ENCODE measurements at regions not wholly inside any gene's neighbourhood (a gene's known extent, or its start where the extent isn't known, plus 50 kb on each side); places are given as distances from the start of the nearest gene placed in this dataset.

DNA sequence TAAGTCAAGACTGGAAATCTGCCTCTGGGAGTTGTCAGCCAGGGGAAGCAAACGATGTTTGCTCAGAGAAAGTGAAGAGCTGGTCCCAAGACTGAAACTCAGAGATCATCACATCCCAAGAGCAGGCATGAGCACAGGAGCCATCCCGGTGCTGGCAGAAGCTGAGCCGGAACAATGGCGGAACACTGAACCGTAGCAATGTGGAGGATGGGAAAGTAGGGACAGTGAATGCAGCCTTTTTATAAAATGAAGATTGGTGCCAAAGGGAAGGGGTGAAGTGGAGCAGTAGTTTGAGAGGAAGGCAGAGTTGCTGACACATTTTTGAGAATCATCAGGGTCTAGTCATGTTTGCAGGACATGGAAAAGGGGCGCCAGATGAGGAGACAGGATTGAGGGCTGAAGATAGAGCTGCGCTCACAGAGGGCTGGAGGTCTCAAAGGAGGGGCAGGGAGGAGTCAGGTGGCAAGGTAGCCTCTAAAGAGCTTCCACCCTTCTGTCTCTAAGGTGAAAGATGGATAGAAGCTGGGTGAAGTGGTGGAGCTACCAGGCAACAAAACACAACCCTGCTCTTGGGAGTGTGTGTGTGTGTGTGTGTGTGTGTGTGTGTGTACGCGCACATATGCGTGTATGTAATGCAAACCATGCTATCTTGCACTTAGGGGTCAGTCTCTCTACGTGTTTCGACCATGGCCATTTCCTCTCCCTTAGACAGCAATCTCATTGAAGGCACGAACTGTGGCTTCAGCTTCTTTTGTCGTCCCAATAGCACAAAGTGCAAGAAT, 94.3 kb upstream of the IRF2BP2 start:
- no peak for DNase-seq (ENCODE audit: low read depth, low spot score)

- DNase-seq (ENCODE audit: low read depth, low spot score): no peak
These were observed 92.5 kb upstream of the IRF2BP2 start for GRCh38 chr1:234702342-234703000.

DNA sequence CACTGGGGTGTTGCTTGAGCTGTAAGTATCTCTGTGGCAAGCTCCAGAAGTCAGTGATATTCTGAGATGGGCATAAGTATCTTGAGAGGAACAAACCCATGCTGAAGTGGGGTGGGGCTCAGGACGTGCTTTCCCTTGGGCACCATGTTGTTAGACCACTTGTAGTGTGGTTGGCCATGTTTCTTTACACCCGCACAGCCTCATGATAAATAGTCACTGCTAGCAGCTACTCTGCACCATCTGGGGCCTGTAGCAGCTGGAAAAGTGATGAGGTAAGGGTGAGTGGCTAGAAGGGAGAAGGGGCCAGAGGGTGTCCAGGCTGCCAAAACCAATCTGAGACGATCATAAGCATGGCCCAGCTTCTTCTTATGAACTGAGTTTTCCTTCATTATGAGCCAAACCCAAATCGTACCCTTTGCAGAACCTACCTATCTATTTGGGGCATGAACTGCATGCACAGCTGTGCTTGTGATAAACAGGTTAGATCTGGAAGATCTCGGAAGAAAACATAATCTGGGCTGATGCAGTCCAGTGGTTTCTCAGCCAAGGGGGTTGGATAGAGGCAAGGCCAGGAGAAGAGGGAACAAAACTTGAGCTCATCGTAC, 91.9 kb upstream of the IRF2BP2 start:
- no peak for DNase-seq (ENCODE audit: low read depth, low spot score)

DNA sequence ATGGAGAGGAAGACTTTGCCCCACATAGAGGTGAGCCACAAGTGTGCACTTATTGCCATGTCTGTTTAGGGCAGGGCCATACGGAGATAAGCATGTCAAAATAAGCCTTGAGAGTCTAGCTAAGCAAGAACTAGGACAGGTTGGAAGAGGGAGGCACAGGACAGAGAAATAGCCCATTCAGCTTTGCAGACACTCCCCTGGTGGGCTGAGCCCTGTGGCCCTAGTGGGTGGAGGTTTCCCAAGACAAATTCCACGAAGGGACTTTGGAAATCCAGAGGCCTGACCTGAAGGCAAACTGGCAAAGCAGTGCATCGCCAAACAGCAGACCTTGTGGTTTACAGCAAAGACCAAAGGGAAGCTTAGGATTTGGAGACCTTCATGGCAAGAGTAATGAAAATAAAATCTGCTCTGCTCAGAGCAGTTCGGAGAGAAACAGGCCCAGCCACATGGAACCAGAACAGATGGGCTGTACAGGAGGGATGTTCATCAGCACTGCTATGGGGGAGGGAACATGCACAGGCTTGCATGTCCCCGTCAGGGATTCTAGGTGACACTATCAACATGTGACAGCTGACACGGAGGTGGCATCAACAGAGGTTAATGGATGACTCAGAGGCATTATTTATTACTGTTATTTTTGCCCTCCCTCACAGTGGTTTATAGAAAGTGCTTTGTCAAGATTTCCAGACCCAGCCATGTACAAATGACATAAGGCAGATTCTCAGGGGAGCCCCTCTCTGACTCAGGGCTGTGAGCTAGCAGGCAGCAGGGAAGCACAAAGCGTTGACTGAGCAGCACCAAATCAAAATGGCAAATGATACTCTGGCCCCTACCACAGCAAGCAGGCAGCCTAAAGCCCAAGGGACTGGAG, 90.1 kb upstream of the IRF2BP2 start:
- DNase-seq (ENCODE audit: low read depth, low spot score): no peak

- no peak for DNase-seq (ENCODE audit: low read depth, low spot score)
These were observed 88.7 kb upstream of the IRF2BP2 start for GRCh38 chr1:234698686-234699085.

- no peak for DNase-seq (ENCODE audit: low read depth, low spot score)
These were observed 87.8 kb upstream of the IRF2BP2 start for GRCh38 chr1:234697741-234698140.

DNA sequence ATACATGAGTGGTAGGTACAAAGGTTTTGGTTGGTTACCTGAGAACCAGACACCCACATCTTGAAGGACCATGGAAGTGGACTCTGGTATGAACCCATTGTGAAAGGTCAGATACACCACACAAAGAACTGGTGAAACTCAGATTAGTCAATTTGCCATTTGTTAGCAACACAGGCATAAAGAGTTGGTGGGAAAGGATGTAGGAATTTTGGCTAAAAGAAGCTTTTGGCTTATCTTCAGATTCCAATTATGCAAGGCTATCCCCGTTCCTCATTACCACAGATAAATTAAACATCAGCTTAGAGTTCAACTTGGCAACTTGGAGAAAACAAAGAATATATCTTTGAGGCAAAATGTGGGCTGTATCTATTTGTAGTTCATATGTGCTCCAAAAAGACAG, 87.0 kb upstream of the IRF2BP2 start:
- no peak for DNase-seq (ENCODE audit: low read depth, low spot score)

- DNase-seq (ENCODE audit: low read depth, low spot score): no peak
These were observed 86.2 kb upstream of the IRF2BP2 start for GRCh38 chr1:234696148-234696576.

- no peak for DNase-seq (ENCODE audit: low read depth, low spot score)
These were observed 84.7 kb upstream of the IRF2BP2 start for GRCh38 chr1:234694661-234695060.

DNA sequence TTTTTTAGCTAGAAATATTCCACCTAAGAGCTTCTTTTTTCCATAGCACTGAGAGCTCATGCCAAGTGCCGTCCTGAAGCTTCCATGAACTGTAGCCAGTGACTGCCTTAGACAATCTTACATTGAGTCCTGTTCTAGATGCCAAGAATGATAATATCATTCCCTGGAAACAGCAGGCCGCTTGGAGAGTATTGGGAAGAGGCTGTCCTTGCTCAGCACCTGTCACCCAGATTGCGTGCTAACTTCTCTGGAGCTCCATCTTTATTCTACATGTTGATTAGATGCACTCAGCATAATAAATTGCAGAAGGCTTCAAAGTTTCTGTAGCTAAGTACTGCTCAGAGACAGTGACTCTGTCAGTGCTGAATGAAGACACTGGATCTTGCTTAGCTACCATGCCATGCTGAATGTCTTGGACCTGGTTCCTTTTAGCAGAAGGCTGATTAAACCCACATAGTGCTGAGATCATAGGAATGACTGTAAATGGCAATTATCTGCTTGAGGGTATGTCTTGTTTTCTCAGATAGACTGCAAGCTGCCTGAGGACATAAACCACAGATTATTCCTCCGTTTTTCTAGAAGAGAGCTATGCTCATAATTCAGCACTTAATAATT, 83.1 kb upstream of the IRF2BP2 start:
- DNase-seq (ENCODE audit: low read depth, low spot score): no peak

DNA sequence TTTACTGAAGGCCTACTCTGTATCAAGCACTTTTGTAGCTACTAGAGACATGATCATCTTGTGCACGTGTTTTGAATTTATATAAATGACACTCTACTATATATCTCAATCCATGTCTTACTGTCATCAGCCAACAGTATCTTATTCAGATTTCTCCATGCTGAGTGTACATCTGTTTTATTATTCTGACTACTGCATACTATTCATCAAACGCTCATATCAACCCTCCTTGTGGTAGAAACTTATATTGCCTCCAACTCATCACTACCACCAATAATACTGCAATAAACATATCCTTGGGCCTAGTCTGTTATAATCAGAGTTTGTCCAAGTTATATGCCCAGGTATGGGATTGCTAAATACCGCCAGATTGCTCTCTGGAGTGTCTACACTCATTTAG, 81.6 kb upstream of the IRF2BP2 start:
- DNase-seq (ENCODE audit: low read depth, low spot score): no peak

- no peak for DNase-seq (ENCODE audit: low read depth, low spot score)
These were observed 80.9 kb upstream of the IRF2BP2 start for GRCh38 chr1:234690872-234691271.

- no peak for DNase-seq (ENCODE audit: low read depth, low spot score)
These were observed 79.3 kb upstream of the IRF2BP2 start for GRCh38 chr1:234689236-234689635.

DNA sequence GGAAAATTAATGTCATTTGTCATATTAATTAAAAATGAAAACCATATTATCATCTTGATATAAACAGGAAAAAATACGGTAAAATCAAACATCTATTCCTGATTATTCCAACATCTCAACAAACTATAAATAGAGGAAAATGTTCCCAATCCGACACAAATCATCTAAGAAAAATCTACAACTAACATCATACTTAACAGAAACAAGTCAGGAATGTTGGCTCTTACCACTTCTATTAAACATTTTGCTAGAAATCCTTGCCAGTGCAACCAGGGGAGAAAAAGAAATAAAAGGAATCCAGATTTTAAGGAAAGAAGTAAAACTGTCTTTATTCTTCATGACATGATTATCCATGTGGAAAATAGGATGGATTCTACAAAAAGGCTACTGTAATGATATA, 77.0 kb upstream of the IRF2BP2 start:
- no peak for DNase-seq (ENCODE audit: low read depth, low spot score)

GRCh38 chr1:234686035-234686434, 76.1 kb upstream of the IRF2BP2 start:
- DNase-seq (ENCODE audit: low read depth, low spot score): no peak

DNA sequence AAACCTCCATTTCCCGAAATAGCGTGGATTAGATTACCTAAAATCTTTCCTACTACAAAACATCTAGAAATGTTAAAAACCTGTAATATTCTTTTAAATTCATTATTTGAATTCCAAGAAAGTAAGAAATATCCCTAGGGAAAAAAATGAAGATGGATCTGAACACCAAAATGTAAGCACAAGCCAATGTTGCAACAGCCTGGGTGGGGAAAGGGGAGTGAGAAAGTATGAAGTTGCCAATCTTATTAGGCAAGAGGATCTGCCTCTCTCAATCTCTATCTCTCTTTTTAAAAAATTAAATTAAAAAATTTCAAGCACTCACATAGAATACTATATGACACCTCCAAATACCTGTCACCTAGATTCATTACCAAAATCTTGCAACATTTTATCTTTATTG, 74.9 kb upstream of the IRF2BP2 start:
- no peak for DNase-seq (ENCODE audit: low read depth, low spot score)

- DNase-seq (ENCODE audit: low read depth, low spot score): no peak
These were observed 74.1 kb upstream of the IRF2BP2 start for GRCh38 chr1:234683861-234684632.

DNA sequence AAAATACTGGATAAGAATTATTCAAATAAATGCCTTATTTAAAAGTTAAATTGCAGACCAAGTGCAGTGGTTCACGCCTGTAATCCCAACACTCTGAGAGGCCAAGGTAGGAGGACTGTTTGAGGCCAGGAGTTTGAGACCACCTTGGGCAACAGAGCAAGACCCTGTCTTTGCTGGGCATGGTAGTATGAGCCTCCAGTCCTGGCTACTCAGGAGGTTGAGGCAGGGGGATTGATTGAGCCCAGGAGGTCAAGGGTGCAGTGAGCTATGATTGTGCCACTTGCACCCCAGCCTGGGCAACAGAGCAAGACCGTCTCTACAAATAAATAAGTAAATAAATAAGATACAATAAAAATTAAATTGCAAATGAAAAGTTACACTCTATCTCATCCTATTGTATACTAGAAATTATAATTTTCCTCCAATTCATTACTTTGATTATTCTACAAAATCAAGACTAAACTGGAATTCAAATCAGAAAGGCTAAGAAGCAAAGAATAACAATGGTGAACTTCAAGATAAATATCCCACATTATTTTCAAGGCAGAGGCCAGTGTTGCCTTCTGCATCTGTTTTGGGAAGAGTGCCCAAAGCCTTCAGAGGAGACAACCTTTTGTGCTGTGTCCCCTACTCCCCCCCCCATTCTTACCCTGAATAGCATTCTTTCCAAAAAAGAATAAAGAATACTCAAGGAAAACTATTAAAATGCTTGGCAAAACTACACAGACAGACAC, 73.3 kb upstream of the IRF2BP2 start:
- DNase-seq (ENCODE audit: low read depth, low spot score): no peak

- no peak for DNase-seq (ENCODE audit: low read depth, low spot score)
These were observed 72.0 kb upstream of the IRF2BP2 start for GRCh38 chr1:234681990-234682389.

DNA sequence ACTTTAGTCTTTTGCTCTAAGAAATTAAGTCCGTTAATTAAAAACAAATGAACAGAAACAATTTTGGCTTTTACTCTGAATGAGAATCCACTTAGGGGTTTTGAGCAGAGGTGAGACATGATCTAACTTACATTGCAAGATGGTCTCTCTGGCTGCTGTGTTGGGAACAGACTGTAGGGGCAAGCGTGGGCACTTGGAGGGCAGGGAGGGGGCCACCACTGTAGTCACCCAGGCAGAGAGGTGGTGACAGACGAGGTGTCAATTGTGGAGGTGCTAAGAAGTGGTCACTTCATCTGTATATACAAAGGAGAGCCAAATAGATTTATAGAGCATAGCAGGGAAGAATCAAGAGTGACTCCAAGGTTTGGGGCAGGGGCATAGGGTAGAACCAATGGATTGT, 71.1 kb upstream of the IRF2BP2 start:
- DNase-seq (ENCODE audit: low read depth, low spot score): no peak

Measured in smooth muscle cell of the brain vasculature (primary cell).